Tongue (tissue), 1 donor: ENCODE measurements at regions not wholly inside any gene's neighbourhood (a gene's known extent, or its start where the extent isn't known, plus 50 kb on each side); places are given as distances from the start of the nearest gene placed in this dataset.

ENCODE experiments used
- DNase-seq: peaks from one replicate; pipeline ENCODE4 v3.0.0-alpha.2; 2015

DNA sequence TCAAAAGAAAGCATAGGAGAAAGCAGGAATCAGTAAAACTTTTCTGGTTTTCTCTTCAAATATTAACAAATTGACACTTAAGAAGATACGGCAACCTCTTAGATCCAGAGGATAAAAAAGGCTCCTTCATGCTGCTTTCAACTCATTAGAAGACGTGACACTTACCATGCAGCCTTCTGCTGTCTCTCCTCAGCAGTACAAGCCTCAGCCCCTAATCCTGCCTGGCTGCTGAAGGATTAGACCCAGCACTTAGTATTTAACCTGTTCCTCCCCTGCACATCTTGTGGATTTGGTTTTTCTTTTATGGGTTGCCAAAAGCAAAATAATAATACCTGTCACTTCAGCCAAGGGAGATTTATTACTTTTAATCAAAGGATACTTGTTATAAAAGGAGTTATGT is 108.4 kb downstream of the LYZL1 start:
- DNase-seq = no peak

GRCh38 chr10:29403208-29403607 is 114.3 kb downstream of the LYZL1 start:
- no peak for DNase-seq

DNA sequence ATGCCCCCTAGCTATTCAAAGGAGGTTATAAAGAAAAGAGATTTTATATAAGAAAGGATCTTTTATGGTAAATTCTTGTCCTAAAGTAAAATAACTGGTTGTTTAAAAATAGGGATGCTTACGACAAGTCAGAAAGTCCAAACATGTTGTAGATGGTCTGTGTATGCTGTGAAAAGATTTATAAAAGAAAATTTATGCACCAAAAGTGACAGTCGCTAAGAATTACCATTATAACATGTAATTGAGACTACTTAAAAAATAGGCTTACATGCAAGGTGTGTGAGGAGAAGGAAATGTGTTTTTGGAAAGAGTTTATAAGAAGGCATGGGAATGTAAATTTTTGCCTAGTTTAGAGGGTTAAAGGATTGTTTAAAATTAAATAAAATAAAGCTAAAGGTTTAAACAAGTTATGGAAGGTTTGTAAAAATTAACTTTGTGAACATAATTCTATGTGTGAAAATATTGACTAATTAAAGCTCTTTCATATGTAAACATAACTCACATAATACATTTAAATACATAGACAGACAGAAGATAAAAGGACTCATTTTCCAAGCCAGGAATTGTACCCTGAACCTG is 118.5 kb downstream of the LYZL1 start:
- no peak for DNase-seq
